Right lobe of liver (tissue), 4 donors: ENCODE measurements at regions not wholly inside any gene's neighbourhood (a gene's known extent, or its start where the extent isn't known, plus 50 kb on each side); places are given as distances from the start of the nearest gene placed in this dataset.

Experiments
- CTCF ChIP-seq, 4 donors: fragments of 200-600 bp in 3 of 4; fragments of 450-650 bp in 1 of 4; IDR thresholded peaks; one replicate each; pipeline versions ENCODE4 v1.5.1 to v1.8.0; 2016 to 2022; ENCODE audit warnings: antibody characterized with exemption in 4 of 4, mild to moderate bottlenecking in 2 of 4
- POLR2A ChIP-seq: fragments of 450-650 bp; IDR thresholded peaks from one replicate; pipeline ENCODE4 v1.6.1; 2017; ENCODE audit warnings: antibody characterized with exemption, mild to moderate bottlenecking
- donor health status: DM: no; HTN: no; CAD: no.
- donor health status: DM: no; HTN: no; CAD: no.
- donor health status: DM: no; HTN: yes; CAD: no.

- TF ChIP-seq CTCF (IDR thresholded peaks at IDR 0.05), result no peak
- no peak for TF ChIP-seq POLR2A
Observed at GRCh38 chr10:65430979-65431378, 1494.9 kb upstream of the LRRTM3 start.
